Fibroblast of skin of left biceps (primary cell): ENCODE measurements at regions not wholly inside any gene's neighbourhood (a gene's known extent, or its start where the extent isn't known, plus 50 kb on each side); places are given as distances from the start of the nearest gene placed in this dataset.
A peak's percentile ranks its signal among the peaks of the same experiment; 100 is the strongest.

Source experiments
- DNase-seq, 2 experiments: peaks; one replicate each; pipeline ENCODE4 v3.0.0-alpha.2; 2013; ENCODE audit warnings: low read depth in 2 of 2

- DNase-seq = no peak
Measured at GRCh38 chr3:43783987-43784639, 93.4 kb downstream of the ABHD5 start.

DNA sequence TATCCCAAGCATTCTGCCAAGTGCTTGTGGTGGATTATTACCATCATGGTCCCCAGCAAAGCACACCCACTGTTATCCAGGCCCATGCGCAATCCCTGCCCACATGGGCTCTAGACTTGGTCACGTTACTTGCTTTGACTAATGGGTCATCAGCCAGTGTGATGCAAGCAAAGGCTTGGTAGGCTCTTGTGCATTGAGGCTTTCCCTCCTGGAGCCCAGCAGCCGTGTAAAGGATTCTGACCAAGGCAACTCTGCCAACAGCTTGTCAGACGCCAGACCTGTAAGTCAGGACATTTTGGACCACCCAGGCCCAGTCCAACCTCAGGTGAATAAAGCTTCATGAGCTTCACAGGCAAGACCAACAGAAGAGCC is 93.9 kb downstream of the ABHD5 start:
- DNase-seq = no peak

GRCh38 chr3:43785551-43785950 is 94.8 kb downstream of the ABHD5 start:
- peak in 1 of 2 experiments; percentile 5 for DNase-seq

GRCh38 chr3:43786102-43786501 is 95.4 kb downstream of the ABHD5 start:
- no peak for DNase-seq

DNA sequence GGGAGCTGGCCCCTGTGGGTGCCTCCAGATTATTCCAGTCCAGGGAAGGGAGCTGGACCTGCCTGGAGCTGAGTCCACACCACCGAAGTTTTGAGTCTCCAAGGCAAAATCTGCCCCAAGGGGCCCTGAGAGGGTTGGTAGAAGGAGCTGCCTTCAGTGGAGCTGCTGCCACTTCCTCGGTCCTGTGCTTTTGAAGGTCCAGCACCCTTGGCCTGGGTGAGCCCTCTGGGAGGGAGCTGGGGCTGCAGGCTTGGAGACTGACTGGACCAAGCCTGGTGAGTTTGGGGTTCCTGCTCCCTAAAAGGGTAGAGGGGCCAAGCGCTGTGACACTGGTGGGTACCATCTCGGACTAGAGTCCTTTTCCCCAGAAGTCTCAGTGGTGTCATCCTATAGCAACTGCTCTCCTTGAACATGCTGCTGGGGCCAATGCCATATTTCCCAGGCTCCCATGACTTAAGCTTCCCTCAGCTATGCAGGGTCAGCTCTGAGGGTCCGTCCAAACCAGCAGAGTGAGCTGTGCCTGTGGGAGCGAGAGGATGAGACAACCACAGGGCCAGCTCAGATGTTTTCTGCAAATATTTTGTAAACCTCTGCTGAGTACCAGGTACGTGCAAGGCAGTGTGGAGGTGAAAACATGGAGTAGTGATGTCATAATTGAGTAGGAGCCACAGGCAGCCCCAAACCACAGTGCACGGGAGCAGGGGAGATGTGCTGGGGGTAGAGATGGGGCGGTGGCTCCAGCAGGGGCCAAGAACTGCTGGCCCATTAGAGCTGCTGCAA is 96.0 kb downstream of the ABHD5 start:
- DNase-seq = no peak

GRCh38 chr3:43787330-43787729 is 96.6 kb downstream of the ABHD5 start:
- no peak for DNase-seq

DNA sequence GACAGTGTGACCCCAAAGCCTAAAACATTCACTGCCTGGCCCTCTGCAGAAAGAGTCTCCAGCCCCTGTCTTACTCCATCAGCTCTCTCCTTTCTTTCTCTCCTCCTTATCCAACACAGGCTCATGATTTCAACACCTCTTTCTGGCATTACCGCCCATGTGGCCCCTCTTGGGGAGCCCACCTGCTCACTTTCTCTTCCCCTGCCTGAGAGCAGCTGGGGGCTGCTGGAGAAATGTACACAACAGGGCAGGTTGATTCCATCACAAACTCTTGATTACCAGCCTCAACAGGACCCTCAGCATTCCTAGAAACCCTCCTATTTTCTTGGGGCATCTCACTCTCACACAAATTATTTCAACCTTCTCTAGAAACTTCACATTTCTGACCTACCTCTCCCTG is 98.3 kb downstream of the ABHD5 start:
- no peak for DNase-seq

GRCh38 chr3:43790060-43790459 is 99.3 kb downstream of the ABHD5 start:
- no peak for DNase-seq

- DNase-seq = no peak
Measured at GRCh38 chr3:43790476-43790875, 99.7 kb downstream of the ABHD5 start.

DNA sequence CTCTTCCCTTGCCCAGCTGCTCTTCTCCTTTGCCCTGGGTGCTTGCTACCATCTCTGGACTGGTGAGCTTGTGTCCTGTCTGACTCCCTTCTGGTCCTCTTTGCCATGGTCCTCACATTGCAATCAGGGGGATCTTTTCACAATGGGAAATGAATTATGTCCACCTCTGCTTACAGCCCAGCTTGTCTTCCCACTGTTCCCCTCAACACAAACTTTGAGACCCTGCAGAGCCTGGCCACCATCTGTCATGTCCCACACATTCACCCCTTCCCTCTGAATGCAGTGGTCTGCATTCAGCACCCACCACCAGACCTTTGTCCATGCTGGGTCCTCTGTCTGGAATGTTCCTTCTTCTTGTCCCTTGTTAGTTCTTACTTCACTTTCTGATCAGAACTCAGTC is 100.5 kb downstream of the ABHD5 start:
- no peak for DNase-seq

DNA sequence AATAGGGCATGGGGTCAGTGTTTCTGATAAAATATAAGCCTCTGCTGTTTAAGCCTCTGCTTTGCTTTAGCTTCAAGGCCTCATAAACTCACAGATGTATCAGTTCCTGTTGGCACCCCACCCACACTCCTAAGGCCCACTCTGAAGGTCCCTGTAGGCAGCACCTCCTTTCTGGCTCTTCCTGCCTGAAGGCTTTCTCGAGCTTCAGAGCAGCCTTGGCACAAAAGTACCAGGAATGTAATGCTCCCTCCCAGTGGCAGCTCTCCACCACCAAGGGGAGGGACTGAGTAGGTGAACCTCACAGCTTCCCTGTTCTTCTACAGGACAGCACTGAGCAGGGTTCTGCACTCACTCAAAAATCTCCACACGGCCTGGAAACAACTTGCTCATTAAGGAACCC is 102.2 kb downstream of the ABHD5 start:
- no peak for DNase-seq

GRCh38 chr3:43793648-43794372 is 103.1 kb downstream of the ABHD5 start:
- no peak for DNase-seq

DNA sequence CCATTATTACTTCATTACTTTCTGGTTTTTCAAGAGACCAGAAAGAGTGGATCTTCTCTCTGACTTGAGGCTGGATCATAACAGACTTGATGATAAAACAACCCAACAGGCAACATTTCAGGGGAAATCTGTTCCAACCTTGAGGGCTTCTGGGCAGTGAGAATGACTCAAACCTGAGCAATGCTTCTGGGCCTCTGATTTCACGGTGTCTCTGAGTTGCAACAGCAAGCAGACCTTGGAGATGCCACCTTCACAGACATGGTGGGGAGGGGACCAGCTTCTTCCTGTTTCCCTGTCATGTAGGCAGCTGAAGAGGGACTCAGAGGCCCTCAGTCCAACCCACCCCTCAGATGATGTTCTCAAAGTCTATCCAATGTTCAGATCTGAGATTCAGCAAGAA is 104.0 kb downstream of the ABHD5 start:
- no peak for DNase-seq

- DNase-seq = no peak
Measured at GRCh38 chr3:43795491-43795890, 104.8 kb downstream of the ABHD5 start.

DNA sequence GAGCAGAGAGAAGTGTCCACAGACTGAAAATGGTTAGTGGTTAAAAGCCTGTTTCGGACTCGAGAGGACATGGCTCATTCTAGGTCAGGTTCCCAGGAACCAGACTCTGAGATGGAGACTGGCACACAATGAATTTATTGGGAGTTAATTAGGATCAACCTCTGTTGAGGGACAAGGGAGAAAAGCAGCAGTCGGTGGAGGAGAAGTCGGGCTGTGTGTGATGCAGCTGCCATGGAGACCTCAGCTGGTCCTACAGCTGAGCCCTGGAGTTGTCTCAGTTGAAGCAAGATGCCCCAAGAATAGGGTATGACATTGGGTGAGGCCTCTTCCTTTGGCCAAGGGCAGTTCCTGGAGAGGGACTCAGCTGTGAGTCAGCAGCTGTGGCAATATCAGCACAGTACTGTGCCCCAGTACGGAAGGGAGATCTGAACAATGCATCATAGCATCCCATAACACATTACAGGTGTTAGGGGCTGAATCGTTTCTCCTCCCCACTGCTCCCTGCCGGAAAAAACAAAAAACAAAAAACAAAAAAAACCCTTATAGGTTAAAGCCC is 105.4 kb downstream of the ABHD5 start:
- no peak for DNase-seq

DNA sequence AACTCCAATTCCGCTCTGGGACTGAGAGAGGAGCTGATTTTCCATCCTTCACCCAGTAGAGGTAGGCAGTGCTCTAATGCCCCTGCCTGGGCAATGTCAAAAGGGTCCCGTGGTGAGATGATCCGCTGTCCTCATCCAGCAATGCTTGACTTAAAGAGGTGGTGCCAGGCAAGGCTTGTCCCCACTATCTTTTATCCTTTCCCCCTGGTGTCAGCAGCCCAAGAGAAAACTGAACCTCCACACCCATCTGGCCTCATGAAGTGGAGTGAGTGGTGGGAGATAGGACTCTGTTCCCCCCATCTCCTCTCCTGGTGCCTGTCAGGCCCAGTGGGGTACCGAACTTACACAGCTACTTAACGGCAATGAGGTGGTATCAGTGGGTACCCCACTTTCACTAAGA is 107.1 kb downstream of the ABHD5 start:
- DNase-seq = no peak

GRCh38 chr3:43810797-43811196 is 120.1 kb downstream of the ABHD5 start:
- DNase-seq = no peak

- no peak for DNase-seq
Measured at GRCh38 chr3:43814461-43814860, 123.7 kb downstream of the ABHD5 start.

GRCh38 chr3:43816372-43816771 is 125.6 kb downstream of the ABHD5 start:
- DNase-seq = no peak

DNA sequence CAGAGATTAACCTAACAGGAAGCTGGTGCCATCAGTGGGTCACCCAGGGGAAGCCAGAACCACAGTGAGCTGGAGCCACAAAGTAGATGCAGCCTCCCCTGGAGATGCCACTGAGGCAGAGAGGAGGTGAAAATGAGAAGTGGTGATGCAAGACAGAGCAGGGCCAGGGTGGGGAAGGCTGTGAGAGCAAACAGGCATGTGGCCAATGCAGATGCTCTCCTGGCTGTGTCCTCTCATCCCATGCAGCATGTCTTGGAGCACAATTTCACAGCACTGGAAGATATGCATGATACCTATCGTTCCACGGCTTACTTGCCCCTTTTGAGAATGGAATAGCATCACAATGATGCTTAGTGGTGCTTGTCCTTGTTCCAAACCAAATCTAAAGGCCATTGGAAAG is 126.3 kb downstream of the ABHD5 start:
- DNase-seq = no peak

DNA sequence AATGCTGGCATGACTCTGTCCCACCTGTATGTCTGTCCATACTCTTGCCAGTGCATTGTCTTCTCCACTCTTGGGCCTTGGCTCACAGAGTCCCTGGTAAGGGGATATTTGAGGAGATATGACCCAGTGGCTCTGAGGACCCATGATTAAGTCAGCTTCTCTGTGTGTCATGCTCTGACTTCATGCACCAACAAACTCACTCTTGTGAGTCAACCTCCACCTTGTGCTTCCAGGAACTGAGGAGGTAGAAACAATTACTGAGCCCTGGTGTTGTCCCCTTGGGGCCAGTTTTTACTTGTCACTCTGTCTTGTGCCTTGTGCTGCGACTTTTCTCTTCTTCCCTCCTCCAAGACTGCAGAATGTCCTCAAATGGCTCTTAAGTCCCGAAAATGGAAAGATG is 127.1 kb downstream of the ABHD5 start:
- no peak for DNase-seq

GRCh38 chr3:43818229-43818628 is 127.5 kb downstream of the ABHD5 start:
- DNase-seq = no peak
